ENCODE measurements at regions not wholly inside any gene's neighbourhood (a gene's known extent, or its start where the extent isn't known, plus 50 kb on each side); places are given as distances from the start of the nearest gene placed in this dataset.

DNA sequence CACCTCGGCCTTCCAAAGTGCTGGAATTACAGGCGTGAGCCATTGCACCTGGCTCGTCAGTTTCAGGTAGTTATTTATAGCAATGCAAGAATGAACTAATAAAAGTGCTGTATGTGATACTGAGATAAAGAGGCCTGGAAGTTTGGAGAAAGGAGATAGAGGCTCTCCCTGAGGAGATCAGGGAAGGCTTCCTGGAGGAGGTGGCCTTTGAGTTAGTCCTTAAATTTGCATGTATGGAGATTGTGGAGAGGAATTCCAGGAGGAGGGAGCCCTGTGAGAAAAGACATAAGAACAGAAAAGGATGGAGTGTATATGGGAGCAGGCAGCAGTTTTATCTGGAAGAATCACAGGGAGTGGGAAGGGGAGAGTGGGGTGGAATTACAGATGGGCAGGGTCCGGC lies 276.6 kb upstream of the EEF2KMT start:
- no peak for TF ChIP-seq POLR2AphosphoS5 (IDR thresholded peaks at IDR 0.05)
- no peak for TF ChIP-seq CTCF (IDR thresholded peaks at IDR 0.05 in 8 of 11, conservative IDR thresholded peaks at IDR 0.05 in 3 of 11)
